Tibial nerve (tissue), 4 donors: ENCODE measurements at regions not wholly inside any gene's neighbourhood (a gene's known extent, or its start where the extent isn't known, plus 50 kb on each side); places are given as distances from the start of the nearest gene placed in this dataset.
"Not testable (repeated sequence)": the region's sequence is repeated elsewhere in the genome, so short reads cannot be mapped to it uniquely, and the experiment has no call there.

Experiments
- DNase-seq, 2 donors: peaks; one replicate each; pipeline ENCODE4 v3.0.0-alpha.2; 2019; ENCODE audit warnings: low spot score in 2 of 2
- H3K27ac ChIP-seq, 4 donors: fragments of 200-600 bp; sonication (generic) in 3 of 4; one replicate each; pipeline ENCODE4 v1.5.1; 2017 to 2019; ENCODE audit warnings: mild to moderate bottlenecking in 1 of 4
- H3K27me3 ChIP-seq, 2 donors: fragments of 200-600 bp; sonication (generic) in 1 of 2; one replicate each; pipeline versions ENCODE4 v1.5.1 to v1.6.0; 2017 to 2019
- H3K36me3 ChIP-seq, 3 donors: fragments of 200-600 bp; sonication (generic); one replicate each; pipeline ENCODE4 v1.5.1; 2018 to 2019
- H3K4me1 ChIP-seq, 4 donors: fragments of 200-600 bp; sonication (generic) in 3 of 4; one replicate each; pipeline ENCODE4 v1.5.1; 2017 to 2019
- H3K4me3 ChIP-seq, 4 donors: fragments of 200-600 bp; sonication (generic) in 3 of 4; one replicate each; pipeline ENCODE4 v1.5.1; 2017 to 2019; ENCODE audit warnings: mild to moderate bottlenecking in 1 of 4, moderate library complexity in 1 of 4
- H3K9me3 ChIP-seq, 4 donors: fragments of 200-600 bp; sonication (generic) in 3 of 4; one replicate each; pipeline ENCODE4 v1.5.1; 2017 to 2019
- EP300 ChIP-seq, 2 donors: sonication (generic); formaldehyde crosslinking; IDR thresholded peaks; one replicate each; pipeline ENCODE4 v1.6.1; 2017; ENCODE audit warnings: antibody characterized with exemption in 2 of 2, mild to moderate bottlenecking in 1 of 2
- POLR2A ChIP-seq, 2 donors: fragments of 450-650 bp; IDR thresholded peaks; one replicate each; pipeline ENCODE4 v1.6.1; 2017; ENCODE audit warnings: antibody characterized with exemption in 2 of 2, mild to moderate bottlenecking in 2 of 2, moderate library complexity in 2 of 2
- WGBS, 2 donors: methylation state at CpG; one replicate each; pipeline ENCODE4 v1.1.5; 2018; 5-methylcytosine and 5-hydroxymethylcytosine counted together
- TF ChIP-seq, protein P1 (sequence below), 5 experiments: fragments of 200-600 bp in 3 of 5; fragments of 450-650 bp in 2 of 5; sonication (generic) in 3 of 5; IDR thresholded peaks; one replicate each; pipeline ENCODE4 v1.5.1; 2016 to 2019; ENCODE audit warnings: antibody characterized with exemption in 5 of 5, mild to moderate bottlenecking in 3 of 5, moderate library complexity in 2 of 5

DNA sequence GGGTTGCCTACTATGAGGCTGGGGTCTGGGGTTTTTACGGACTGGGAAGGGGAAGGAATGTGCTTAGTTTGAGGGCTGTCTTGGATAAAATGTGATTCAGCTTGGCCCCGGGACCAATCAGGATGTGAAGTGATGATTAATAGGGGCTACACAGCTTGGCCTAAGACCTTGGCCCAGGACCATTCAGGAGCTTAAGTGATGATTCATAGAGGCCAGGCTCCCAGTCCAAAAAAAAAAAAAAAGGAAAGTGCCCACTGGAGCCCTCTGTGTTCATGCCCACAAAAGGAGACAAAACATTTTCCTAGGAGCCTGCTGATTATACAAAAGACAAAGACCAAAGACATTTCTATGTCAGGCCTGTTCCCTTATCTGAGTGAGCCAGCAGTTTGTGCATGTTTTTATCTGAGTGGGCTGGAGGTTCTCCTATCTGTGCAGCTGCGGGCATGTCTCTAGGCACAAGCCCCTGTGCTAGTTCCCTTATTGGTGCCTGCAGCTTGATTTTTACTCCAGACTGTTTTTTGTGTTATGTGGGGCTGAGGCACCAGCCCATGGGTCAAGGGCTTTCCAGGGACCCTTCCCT lies 898.2 kb upstream of the GOT2 start:
- no peaks in the 10 kb centered on the region for H3K36me3 ChIP-seq
- H3K27ac ChIP-seq, result peak overlapping the region in 1 of 4 donors; percentile 38
- H3K4me1 ChIP-seq, result peaks cover 0 to 20% (median 8%) of the 10 kb centered on the region in 4 donors
- no peak for DNase-seq
- H3K27me3 ChIP-seq, result no peaks in the 10 kb centered on the region
- 28 to 37% methylated on average over 3 of the region's 3 CpGs for WGBS, 2 donors
- no peaks in the 10 kb centered on the region for H3K9me3 ChIP-seq
- TF ChIP-seq POLR2A (IDR thresholded peaks at IDR 0.05) (no peak), EP300 (IDR thresholded peaks at IDR 0.05) (no peak)
- TF ChIP-seq, protein P1, sequence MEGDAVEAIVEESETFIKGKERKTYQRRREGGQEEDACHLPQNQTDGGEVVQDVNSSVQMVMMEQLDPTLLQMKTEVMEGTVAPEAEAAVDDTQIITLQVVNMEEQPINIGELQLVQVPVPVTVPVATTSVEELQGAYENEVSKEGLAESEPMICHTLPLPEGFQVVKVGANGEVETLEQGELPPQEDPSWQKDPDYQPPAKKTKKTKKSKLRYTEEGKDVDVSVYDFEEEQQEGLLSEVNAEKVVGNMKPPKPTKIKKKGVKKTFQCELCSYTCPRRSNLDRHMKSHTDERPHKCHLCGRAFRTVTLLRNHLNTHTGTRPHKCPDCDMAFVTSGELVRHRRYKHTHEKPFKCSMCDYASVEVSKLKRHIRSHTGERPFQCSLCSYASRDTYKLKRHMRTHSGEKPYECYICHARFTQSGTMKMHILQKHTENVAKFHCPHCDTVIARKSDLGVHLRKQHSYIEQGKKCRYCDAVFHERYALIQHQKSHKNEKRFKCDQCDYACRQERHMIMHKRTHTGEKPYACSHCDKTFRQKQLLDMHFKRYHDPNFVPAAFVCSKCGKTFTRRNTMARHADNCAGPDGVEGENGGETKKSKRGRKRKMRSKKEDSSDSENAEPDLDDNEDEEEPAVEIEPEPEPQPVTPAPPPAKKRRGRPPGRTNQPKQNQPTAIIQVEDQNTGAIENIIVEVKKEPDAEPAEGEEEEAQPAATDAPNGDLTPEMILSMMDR (IDR thresholded peaks at IDR 0.05), result no peak
- H3K4me3 ChIP-seq, result no peak overlapping the region

- H3K36me3 ChIP-seq, H3K4me3 ChIP-seq, H3K27me3 ChIP-seq, H3K27ac ChIP-seq, H3K9me3 ChIP-seq, DNase-seq, H3K4me1 ChIP-seq: not testable (repeated sequence)
- 78 to 79% methylated on average over 2 of the region's 2 CpGs for WGBS, 2 donors
Observed at GRCh38 chr16:59624381-59624780, 890.3 kb upstream of the GOT2 start.

GRCh38 chr16:59614466-59615240 lies 880.5 kb upstream of the GOT2 start:
- H3K36me3 ChIP-seq, result no peaks in the 10 kb centered on the region
- DNase-seq, result no peak
- H3K27ac ChIP-seq, result no peak overlapping the region
- H3K27me3 ChIP-seq, result no peaks in the 10 kb centered on the region
- H3K4me1 ChIP-seq, result no peaks in the 10 kb centered on the region
- TF ChIP-seq POLR2A (IDR thresholded peaks at IDR 0.05) (no peak), EP300 (IDR thresholded peaks at IDR 0.05) (no peak)
- TF ChIP-seq, protein P1 (IDR thresholded peaks at IDR 0.05), result no peak
- no peak overlapping the region for H3K4me3 ChIP-seq
- H3K9me3 ChIP-seq, result no peaks in the 10 kb centered on the region
- WGBS, 2 donors, result 80 to 87% methylated on average over 2 of the region's 2 CpGs

DNA sequence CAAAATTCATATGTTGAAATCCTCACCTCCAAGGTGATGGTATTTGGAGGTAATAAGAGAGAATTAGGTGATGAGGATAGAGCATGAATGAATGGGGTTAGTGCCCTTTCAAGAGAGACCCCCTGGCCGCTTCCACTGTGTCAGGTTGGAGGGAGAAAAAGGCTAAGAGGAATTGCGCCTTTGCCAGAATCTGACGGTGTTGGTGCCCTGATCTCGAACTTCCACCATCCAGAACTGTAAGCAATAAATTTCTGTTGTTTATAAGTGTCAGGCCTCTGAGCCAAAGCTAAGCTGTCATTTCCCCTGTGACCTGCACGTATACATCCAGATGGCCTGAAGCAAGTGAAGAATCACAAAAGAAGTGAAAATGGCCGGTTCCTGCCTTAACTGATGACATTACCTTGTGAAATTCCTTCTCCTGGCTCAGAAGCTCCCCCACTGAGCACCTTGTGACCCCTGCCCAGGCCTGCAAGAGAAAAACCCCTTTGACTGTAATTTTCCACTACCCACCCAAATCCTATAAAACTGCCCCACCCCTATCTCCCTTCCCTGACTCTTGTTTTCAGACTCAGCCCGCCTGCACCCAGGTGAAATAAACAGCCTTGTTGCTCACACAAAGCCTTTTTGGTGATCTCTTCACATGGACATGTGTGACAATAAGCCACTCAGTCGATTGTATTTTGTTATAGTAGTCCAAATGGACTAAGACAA lies 878.9 kb upstream of the GOT2 start:
- H3K9me3 ChIP-seq, DNase-seq, H3K4me1 ChIP-seq, H3K4me3 ChIP-seq, H3K36me3 ChIP-seq, H3K27me3 ChIP-seq, H3K27ac ChIP-seq: not testable (repeated sequence)
- 63 to 66% methylated on average over 8 of the region's 8 CpGs for WGBS, 2 donors

DNA sequence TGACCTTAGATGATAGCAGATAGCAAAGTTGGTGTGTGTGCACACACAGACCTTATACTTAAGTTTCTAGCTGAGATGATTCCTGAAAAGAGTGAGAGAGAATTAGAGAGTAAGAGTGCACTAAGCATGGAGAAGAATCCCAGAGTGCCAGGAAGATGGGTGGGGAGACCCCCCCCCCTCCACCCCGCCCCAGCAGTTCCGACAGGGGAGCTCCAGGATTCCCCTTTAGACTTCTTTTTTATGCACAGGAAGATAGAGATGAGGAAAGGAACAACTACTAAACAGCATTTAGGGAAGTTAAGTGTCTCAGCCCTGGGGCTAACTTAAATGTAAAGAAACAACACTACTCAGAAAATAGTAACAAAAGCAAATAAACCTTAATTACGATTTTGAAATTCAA lies 878.0 kb upstream of the GOT2 start:
- TF ChIP-seq EP300 (IDR thresholded peaks at IDR 0.05) (no peak), POLR2A (IDR thresholded peaks at IDR 0.05) (no peak)
- TF ChIP-seq, protein P1 (IDR thresholded peaks at IDR 0.05), result no peak
- WGBS, 2 donors, result 42 to 52% methylated on average over 3 of the region's 3 CpGs
- H3K4me3 ChIP-seq, result no peak overlapping the region
- no peaks in the 10 kb centered on the region for H3K4me1 ChIP-seq
- no peaks in the 10 kb centered on the region for H3K27me3 ChIP-seq
- no peaks in the 10 kb centered on the region for H3K9me3 ChIP-seq
- no peak overlapping the region for H3K27ac ChIP-seq
- DNase-seq, result no peak
- H3K36me3 ChIP-seq, result no peaks in the 10 kb centered on the region

DNA sequence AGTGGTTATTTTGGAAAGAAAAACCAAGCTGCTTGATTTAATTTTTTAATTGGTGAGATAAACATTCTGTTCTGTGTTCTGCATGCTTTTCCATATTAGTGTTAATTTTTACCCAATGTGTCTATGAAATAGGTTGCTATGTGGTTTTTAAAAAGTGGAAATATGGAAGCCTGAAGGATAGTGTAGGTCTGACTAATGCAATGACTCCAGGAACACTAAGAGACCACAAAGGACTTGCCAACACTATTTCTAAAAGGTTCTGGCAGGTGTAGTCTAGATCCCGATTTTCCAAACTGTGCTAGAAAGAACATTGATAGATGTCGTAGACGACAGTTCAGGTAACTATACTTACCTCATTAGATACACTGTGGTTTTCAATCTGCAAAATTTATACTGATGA lies 877.4 kb upstream of the GOT2 start:
- WGBS, 2 donors, result 86 to 95% methylated on average over 2 to 3 of the region's 3 CpGs
- Histone ChIP-seq H3K9me3 (no peaks in the 10 kb centered on the region), H3K27ac (no peak overlapping the region), H3K4me3 (no peak overlapping the region), H3K4me1 (no peaks in the 10 kb centered on the region), H3K36me3 (no peaks in the 10 kb centered on the region), H3K27me3 (no peaks in the 10 kb centered on the region)
- DNase-seq, result no peak
- no peak for TF ChIP-seq EP300 (IDR thresholded peaks at IDR 0.05)
- TF ChIP-seq, protein P1 (IDR thresholded peaks at IDR 0.05), result no peak
- TF ChIP-seq POLR2A (IDR thresholded peaks at IDR 0.05), result no peak
